Stimulated activated memory B cell treated with anti-CD40 and anti-IgM and Interleukin-4, amounts not matched to agents 10 μg/mL and 1 μg/mL and 100 μg/mL, for 72 hours (primary cell): ENCODE measurements at regions not wholly inside any gene's neighbourhood (a gene's known extent, or its start where the extent isn't known, plus 50 kb on each side); places are given as distances from the start of the nearest gene placed in this dataset.
"Not testable (repeated sequence)": the region's sequence is repeated elsewhere in the genome, so short reads cannot be mapped to it uniquely, and the experiment has no call there.

Experiments
- ATAC-seq: fragments of 150-1000 bp; cut with Tn5 transposase; 2 replicates; pipeline ENCODE4 v1.10.0; 2021
- H3K27ac Mint-ChIP-seq: one replicate; pipeline ENCODE4 v1.8.0; 2022; ENCODE audit warnings: mild to moderate bottlenecking, mixed read lengths
- H3K27me3 Mint-ChIP-seq: one replicate; pipeline ENCODE4 v1.8.0; 2022; ENCODE audit warnings: mixed read lengths
- H3K36me3 Mint-ChIP-seq: one replicate; pipeline ENCODE4 v1.8.0; 2022; ENCODE audit warnings: mixed read lengths
- H3K4me1 Mint-ChIP-seq: one replicate; pipeline ENCODE4 v1.8.0; 2022; ENCODE audit warnings: mixed read lengths
- H3K4me3 Mint-ChIP-seq: one replicate; pipeline ENCODE4 v1.8.0; 2022; ENCODE audit warnings: mild to moderate bottlenecking, moderate library complexity, mixed read lengths
- H3K9me3 Mint-ChIP-seq: one replicate; pipeline ENCODE4 v1.8.0; 2022; ENCODE audit warnings: mixed read lengths

DNA sequence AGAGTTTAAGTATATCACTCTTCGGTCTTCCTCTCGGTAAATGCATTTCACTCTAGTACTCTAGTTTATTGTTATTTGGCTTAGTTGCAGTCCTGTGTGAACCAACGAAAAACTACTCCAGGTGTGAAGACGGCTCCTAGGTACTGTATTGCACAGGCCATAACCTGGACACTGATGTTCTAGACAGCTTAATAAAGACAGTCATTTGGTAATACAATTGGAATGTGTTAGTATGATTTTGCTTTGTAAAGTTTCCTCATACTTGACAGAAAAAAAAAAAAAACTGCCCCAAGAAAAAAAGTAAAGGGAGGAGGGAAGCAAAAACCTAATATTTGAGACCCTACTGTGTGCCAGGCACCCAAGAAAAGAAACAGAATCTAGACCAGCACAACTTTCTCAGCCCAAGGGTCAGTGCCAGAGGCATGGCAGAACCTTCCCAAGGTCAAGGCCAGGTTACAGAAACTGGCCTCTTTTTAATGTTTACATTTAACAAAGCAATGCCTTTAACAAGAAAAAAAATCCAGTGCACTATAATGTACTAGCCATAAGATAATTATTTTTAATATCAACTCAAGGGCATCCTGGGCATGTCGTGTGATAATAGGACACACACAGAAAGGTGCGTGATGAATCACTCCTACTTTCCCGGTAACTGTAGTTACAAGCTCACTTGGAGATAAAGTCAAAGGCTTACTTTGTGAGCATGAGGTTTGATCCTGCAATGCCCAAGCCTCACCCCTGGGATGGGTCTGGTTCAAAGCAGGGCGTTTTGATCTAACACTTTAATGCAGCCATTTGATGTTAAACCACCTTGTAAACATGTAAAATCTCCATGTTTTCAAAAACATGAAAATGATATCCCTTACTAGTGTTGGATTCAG, 110.6 kb downstream of the BMP4 start:
- Mint-ChIP-seq H3K27ac (no peak overlapping the region), H3K36me3 (no peaks in the 10 kb centered on the region), H3K4me3 (no peak overlapping the region), H3K9me3 (no peaks in the 10 kb centered on the region), H3K4me1 (no peaks in the 10 kb centered on the region), H3K27me3 (no peaks in the 10 kb centered on the region)
- ATAC-seq = no peak

DNA sequence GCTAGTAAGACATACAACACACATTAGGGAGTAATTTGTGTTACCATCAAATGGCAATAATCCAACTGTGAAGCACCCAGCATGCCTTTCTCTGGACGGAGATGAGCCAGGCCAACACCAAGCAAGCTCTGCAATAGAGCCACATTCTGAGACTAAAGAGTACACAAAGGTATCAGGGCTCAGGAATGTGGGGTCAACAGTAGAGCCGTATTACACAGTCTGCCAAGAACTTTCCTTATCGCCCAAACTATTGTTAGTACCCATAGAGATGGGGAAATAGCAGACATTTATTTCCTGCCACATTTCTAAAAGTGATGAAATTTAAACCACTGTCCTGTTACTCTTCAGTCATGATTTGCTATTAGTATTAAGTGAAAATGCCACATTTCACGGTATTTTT, 113.7 kb downstream of the BMP4 start:
- H3K36me3 Mint-ChIP-seq = no peaks in the 10 kb centered on the region
- H3K27ac Mint-ChIP-seq = no peak overlapping the region
- H3K4me1 Mint-ChIP-seq = no peaks in the 10 kb centered on the region
- H3K27me3 Mint-ChIP-seq = no peaks in the 10 kb centered on the region
- no peak for ATAC-seq
- peaks cover 6% of the 10 kb centered on the region for H3K9me3 Mint-ChIP-seq
- no peak overlapping the region for H3K4me3 Mint-ChIP-seq

DNA sequence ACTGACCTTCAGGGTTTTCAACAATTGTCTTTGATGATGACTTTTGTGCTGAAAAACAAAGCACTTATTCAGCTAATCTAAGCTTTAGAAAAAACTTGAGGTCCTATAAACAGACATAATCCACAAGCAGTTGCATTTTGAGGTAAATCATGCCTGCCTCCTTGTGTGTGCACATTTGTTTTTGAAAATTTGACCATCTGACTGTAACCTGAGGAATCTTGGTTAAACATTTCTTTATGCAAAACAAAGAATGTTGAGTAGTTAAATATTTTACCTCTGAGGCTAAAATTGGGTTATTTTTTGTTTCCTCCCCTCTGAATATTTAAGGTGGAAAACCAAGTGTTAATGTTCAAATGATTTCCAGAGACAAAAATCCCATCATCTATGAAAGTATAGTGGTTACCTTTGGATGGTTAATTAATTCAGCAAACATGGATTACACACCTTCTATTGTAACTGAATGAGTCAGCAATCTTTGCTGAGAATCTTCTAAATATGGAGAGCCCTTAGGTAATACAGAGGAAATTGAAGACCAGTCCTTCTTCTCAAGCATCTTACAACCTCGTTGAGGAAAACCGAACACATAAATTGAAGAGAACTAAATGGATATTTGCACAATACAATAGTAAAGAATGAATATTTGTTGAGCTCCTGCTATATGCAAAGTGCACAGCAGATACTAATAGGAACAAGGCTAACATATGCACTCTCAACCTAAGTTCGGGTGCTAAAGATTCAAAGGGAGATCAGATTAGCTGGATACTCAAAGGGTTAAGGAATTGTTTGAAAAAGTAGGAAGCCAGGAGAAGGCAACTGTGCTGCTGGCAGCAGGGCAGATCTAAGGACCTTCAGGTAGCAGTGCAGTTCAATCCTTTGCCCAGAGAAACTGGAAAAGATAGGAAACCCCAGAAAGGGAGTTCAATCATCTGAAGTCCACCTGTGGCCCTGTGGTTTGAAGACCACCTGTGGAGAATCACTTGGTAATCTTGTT, 115.2 kb downstream of the BMP4 start:
- no peak for ATAC-seq
- peaks cover 12% of the 10 kb centered on the region for H3K9me3 Mint-ChIP-seq
- no peak overlapping the region for H3K27ac Mint-ChIP-seq
- H3K27me3 Mint-ChIP-seq = no peaks in the 10 kb centered on the region
- no peak overlapping the region for H3K4me3 Mint-ChIP-seq
- H3K4me1 Mint-ChIP-seq = no peaks in the 10 kb centered on the region
- H3K36me3 Mint-ChIP-seq = no peaks in the 10 kb centered on the region

DNA sequence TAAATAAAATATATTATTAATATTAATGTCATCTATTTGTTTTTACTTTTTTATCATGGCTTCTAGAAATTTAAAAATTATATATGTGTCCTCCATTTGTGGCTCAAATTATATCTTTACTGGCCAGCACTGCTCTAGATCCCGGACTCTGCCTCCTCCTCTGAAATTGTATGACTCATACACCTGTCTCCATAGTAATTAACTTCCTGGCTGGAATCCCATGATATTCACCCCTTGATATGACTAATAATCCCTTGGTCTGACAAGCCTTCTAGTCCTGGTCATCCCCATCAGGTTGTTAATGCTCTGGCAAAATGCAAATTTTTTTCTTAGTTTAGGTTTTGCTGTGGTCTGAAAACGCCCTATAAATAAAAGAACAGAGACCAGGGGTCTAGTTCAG, 116.2 kb downstream of the BMP4 start:
- Mint-ChIP-seq H3K4me3 (no peak overlapping the region), H3K4me1 (no peaks in the 10 kb centered on the region), H3K27ac (no peak overlapping the region), H3K9me3 (peaks cover 15% of the 10 kb centered on the region), H3K27me3 (no peaks in the 10 kb centered on the region), H3K36me3 (no peaks in the 10 kb centered on the region)
- no peak for ATAC-seq

DNA sequence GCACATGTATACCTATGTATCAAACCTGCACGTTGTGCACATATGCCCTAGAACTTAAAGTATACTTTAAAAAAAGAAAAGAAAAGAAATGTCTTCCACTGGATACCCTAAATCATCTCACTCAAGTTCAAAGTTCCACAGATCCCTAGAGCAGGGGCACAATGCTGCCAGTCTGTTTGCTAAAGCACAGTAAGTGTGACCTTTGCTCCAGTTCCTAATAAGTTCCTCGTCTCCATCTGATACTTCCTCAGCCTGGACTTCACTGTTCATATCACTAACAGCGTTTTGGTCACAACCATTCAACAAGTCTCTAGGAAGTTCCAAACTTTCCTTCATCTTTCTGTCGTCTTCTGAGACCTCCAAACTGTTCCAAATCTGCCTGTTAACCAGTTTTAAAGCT, 118.3 kb downstream of the BMP4 start:
- H3K4me3 Mint-ChIP-seq = no peak overlapping the region
- H3K27me3 Mint-ChIP-seq = no peaks in the 10 kb centered on the region
- no peaks in the 10 kb centered on the region for H3K36me3 Mint-ChIP-seq
- H3K4me1 Mint-ChIP-seq = no peaks in the 10 kb centered on the region
- no peak overlapping the region for H3K27ac Mint-ChIP-seq
- ATAC-seq = no peak
- H3K9me3 Mint-ChIP-seq = peaks cover 15% of the 10 kb centered on the region

DNA sequence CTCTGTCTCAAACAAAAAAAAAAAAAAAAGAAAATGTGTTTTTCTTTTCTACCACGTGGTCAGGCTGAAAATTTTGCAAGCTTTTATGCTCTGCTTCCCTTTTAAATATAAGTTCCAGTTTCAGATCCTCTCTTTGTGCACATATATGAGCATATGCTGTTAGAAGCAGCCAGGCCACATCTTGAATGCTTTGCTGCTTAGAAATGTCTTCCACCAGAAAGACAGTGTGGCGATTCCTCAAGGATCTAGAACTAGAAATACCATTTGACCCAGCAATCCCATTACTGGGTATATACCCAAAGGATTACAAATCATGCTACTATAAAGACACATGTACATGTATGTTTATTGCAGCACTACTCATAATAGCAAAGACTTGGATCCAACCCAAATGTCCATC, 119.0 kb downstream of the BMP4 start:
- not testable (repeated sequence) for H3K27ac Mint-ChIP-seq, ATAC-seq, H3K4me1 Mint-ChIP-seq, H3K27me3 Mint-ChIP-seq, H3K36me3 Mint-ChIP-seq, H3K4me3 Mint-ChIP-seq
- H3K9me3 Mint-ChIP-seq = peaks cover 15% of the 10 kb centered on the region

DNA sequence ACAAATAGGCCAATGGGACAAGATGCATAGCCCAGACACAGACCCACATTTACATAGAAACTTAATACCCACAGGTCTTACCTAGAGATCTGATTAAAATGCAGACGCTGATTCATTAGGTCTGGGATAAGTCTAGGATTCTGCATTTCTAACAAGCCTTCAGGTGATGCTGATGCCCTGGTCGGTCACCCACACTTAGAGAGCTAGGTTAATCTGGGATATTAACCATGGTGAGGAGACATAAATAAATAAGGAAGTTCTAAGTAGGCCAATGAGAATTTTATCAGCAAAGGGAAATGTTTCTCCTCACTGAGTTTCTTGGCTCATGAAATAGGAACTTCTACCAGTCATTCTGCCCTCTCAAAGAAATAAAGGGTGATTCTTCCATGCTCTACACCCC, 120.1 kb downstream of the BMP4 start:
- H3K9me3 Mint-ChIP-seq = peaks cover 15% of the 10 kb centered on the region
- no peaks in the 10 kb centered on the region for H3K36me3 Mint-ChIP-seq
- no peaks in the 10 kb centered on the region for H3K4me1 Mint-ChIP-seq
- no peak overlapping the region for H3K27ac Mint-ChIP-seq
- no peaks in the 10 kb centered on the region for H3K27me3 Mint-ChIP-seq
- ATAC-seq = no peak
- H3K4me3 Mint-ChIP-seq = no peak overlapping the region

DNA sequence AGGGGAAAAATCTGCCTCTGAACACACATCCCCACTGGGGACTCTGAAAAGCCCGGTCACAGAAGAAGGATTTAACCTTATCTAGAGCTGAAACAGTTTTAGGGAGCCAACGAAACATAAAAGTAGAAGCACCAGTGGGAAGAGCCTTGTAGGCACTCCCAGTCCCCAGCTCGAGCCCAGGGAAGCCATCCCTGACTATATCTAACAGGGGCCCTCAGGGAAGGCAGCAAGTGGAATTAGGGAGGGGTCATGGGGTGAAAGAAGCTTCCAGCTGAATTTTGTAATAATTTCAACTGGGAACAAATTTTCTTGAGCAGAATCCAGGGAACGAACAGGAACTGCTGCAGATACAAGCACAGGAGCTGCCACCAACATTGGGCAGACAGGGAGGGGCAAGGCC, 127.8 kb downstream of the BMP4 start:
- ATAC-seq = no peak
- H3K9me3 Mint-ChIP-seq = no peaks in the 10 kb centered on the region
- H3K27ac Mint-ChIP-seq = no peak overlapping the region
- H3K27me3 Mint-ChIP-seq = no peaks in the 10 kb centered on the region
- H3K4me3 Mint-ChIP-seq = no peak overlapping the region
- no peaks in the 10 kb centered on the region for H3K36me3 Mint-ChIP-seq
- no peaks in the 10 kb centered on the region for H3K4me1 Mint-ChIP-seq

DNA sequence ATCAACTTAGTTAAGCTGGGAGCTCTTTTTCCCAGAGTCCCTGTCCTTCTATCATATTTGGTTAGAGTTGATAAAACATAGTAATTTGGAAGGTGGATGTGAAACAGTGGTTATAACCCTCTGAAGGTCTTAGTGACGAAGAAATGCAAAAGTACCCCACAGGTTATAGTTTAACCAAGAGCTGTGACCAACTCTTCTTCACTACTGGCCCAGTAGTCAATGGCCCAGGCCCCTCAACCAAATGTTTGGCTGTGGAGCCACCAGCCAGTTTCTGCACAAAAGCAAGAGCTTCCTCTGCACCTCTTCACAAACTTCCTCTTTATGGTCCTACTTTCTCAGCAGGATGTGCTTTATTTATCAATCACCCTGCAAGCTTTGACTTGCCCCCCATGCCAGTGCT, 132.6 kb downstream of the BMP4 start:
- no peaks in the 10 kb centered on the region for H3K9me3 Mint-ChIP-seq
- H3K27me3 Mint-ChIP-seq = peaks cover 11% of the 10 kb centered on the region
- no peak overlapping the region for H3K4me3 Mint-ChIP-seq
- peak; percentile 31 for ATAC-seq
- H3K4me1 Mint-ChIP-seq = no peaks in the 10 kb centered on the region
- no peaks in the 10 kb centered on the region for H3K36me3 Mint-ChIP-seq
- no peak overlapping the region for H3K27ac Mint-ChIP-seq

DNA sequence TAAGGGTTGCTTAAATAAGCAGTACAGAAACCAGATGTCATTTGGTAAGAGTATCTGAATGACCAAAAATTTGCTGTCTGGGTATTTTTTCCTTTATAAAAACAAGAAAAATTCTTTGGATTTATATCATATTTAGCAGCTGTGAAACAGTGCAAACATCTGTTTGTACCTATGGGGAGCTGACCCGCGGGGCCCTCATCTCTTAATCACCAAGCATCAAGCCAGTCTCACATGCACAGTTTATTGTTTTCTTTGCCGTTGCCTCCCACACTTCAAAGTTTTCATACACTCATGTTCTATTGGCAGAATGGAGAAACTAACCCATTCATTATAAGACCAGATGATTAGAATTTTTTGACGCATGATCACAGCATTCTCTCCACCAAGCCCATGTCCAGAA, 142.2 kb downstream of the BMP4 start:
- Mint-ChIP-seq H3K27me3 (no peaks in the 10 kb centered on the region), H3K4me1 (no peaks in the 10 kb centered on the region), H3K27ac (no peak overlapping the region), H3K4me3 (no peak overlapping the region), H3K36me3 (no peaks in the 10 kb centered on the region), H3K9me3 (peaks cover 7% of the 10 kb centered on the region)
- no peak for ATAC-seq

DNA sequence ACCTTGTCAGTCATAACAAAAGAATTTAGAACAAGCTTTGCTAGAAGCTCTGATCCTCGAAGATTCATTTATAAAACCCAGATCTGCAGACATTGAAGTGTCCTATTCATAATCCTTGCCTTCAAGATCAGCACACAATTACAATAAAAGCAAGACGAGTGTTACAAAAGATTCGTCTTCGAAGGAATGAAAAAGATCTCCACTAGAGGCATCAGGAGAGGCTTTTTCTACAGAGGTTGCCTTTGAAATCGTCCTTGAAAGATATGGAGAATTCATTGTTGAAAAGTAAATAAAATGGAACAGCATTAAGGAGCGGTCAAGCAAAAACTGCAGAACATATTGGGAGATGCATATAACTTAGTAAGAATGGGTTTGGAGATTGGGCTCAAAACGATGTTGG, 146.4 kb downstream of the BMP4 start:
- no peak for ATAC-seq
- no peaks in the 10 kb centered on the region for H3K36me3 Mint-ChIP-seq
- no peak overlapping the region for H3K4me3 Mint-ChIP-seq

DNA sequence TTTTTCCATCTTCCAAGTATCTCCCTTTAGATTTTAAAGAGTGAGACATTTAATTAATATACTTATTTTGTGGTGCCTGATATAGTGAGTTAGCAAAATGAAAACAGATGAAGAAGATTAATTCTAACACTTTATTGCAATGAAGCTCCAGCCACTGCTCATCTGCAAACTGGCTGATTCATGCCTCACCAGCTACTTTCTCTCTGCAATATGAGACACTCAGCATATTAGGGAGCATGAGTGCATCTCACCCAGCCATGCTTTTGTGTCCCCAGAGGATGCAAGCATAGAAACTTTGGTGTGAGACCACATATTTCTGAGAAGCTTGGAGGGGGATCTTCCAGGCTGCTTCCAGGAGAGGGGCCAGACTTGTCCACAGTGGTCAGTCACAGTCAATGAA, 148.6 kb downstream of the BMP4 start:
- no peak overlapping the region for H3K27ac Mint-ChIP-seq
- H3K9me3 Mint-ChIP-seq = peaks cover 7% of the 10 kb centered on the region
- ATAC-seq = no peak
- H3K36me3 Mint-ChIP-seq = no peaks in the 10 kb centered on the region
- no peaks in the 10 kb centered on the region for H3K27me3 Mint-ChIP-seq
- H3K4me3 Mint-ChIP-seq = no peak overlapping the region
- H3K4me1 Mint-ChIP-seq = no peaks in the 10 kb centered on the region

More for the DNA sequence above, 146.4 kb downstream of the BMP4 start:
- Mint-ChIP-seq H3K9me3 (peaks cover 7% of the 10 kb centered on the region), H3K27ac (no peak overlapping the region), H3K4me1 (no peaks in the 10 kb centered on the region), H3K27me3 (no peaks in the 10 kb centered on the region)

DNA sequence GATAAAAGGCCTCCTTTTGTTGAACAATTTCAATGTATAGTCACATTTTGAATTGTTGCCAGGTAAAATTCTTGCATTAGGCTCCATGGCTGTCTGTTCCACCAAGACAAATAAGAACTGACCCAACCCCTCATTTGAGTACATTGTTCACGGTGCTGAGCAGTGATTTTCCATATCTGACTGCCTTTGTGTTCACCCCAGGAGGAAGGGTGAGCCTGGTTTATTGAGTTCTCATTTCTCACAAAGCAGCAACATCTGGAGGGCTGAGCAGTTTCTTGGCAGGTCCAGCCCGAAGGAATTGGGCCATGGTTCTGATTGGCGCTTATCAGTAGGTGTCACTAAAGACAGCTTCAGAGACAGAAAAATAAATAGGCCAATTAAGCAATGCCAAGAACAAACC, 149.1 kb downstream of the BMP4 start:
- Mint-ChIP-seq H3K4me3 (no peak overlapping the region), H3K4me1 (no peaks in the 10 kb centered on the region)

DNA sequence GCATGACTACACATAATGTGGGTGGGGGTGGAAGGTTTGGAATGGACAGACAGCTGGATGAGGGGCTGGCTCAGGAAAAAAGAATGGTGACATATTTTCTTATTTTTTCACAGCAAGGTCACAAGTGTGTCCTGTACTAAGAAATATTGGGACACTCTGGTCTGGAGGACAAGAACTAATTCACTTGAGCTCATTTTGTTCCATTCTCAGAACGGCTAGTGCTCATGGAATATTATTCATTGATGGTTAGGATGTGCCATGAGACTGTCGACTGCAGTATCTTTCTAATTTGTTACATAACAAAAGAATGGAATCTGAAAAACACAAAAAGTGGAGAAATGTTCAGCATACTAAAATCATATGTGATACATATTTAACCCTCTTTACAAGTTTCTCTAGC, 149.5 kb downstream of the BMP4 start:
- Mint-ChIP-seq H3K27ac (no peak overlapping the region), H3K36me3 (no peaks in the 10 kb centered on the region), H3K9me3 (peaks cover 10% of the 10 kb centered on the region), H3K4me3 (no peak overlapping the region), H3K27me3 (no peaks in the 10 kb centered on the region), H3K4me1 (no peaks in the 10 kb centered on the region)
- ATAC-seq = no peak

More for the DNA sequence above, 149.1 kb downstream of the BMP4 start:
- peaks cover 7% of the 10 kb centered on the region for H3K9me3 Mint-ChIP-seq
- H3K27me3 Mint-ChIP-seq = no peaks in the 10 kb centered on the region
- no peak for ATAC-seq
- H3K27ac Mint-ChIP-seq = no peak overlapping the region
- no peaks in the 10 kb centered on the region for H3K36me3 Mint-ChIP-seq

DNA sequence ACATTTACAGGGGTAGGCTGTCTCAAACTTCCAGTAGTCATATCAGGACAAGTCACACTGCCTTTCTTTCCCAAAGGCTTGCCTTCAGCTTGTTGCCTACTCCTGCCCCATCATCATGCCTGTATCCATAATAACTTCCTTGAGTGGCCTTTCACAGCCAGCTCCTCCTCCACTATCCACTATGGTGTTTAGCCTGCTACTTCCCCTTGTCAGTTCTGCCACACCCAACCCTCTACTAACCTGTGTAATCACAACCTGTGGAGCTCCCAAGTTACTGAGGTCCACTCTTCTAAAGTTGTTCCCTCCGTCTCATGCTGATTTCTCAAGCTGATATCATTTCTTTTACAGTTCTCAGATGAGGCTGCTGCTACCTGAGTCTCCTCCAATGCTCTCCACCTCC, 159.9 kb downstream of the BMP4 start:
- Mint-ChIP-seq H3K27me3 (peaks cover 15% of the 10 kb centered on the region), H3K36me3 (no peaks in the 10 kb centered on the region), H3K4me3 (no peak overlapping the region), H3K4me1 (no peaks in the 10 kb centered on the region), H3K9me3 (peaks cover 9% of the 10 kb centered on the region), H3K27ac (no peak overlapping the region)
- ATAC-seq = no peak
